Aorta (tissue), 5 donors: ENCODE measurements at regions not wholly inside any gene's neighbourhood (a gene's known extent, or its start where the extent isn't known, plus 50 kb on each side); places are given as distances from the start of the nearest gene placed in this dataset.

ENCODE experiments used
- ATAC-seq: fragments of 200-7000 bp; cut with Tn5 transposase; one replicate; pipeline ENCODE4 v1.9.1; 2022; ENCODE audit warnings: moderate library complexity; ENCODE audit not compliant: low FRiP score
- DNase-seq, 2 donors: peaks; one replicate each; pipeline ENCODE4 v3.0.0-alpha.2; 2020
- H3K27ac ChIP-seq, 2 donors: one replicate each; pipeline ENCODE4 v1.5.1; 2013; ENCODE audit warnings: low read length in 2 of 2, mild to moderate bottlenecking in 2 of 2, moderate library complexity in 2 of 2, control low read depth in 1 of 2, inconsistent platforms in 1 of 2, low read depth in 1 of 2
- H3K27me3 ChIP-seq, 2 donors: one replicate each; pipeline ENCODE4 v1.6.1; 2013; ENCODE audit warnings: control low read depth in 1 of 2, low read length in 1 of 2, mild to moderate bottlenecking in 1 of 2, moderate library complexity in 1 of 2; ENCODE audit not compliant: insufficient read depth in 2 of 2, control insufficient read depth in 1 of 2
- H3K36me3 ChIP-seq, 2 donors: one replicate each; pipeline ENCODE4 v1.6.1; 2013; ENCODE audit warnings: control low read depth in 1 of 2, low read length in 1 of 2, mild to moderate bottlenecking in 1 of 2; ENCODE audit not compliant: insufficient read depth in 2 of 2, control insufficient read depth in 1 of 2
- H3K4me1 ChIP-seq, 2 donors: one replicate each; pipeline ENCODE4 v1.6.1; 2013; ENCODE audit warnings: low read length in 2 of 2, control low read depth in 1 of 2, mild to moderate bottlenecking in 1 of 2, moderate library complexity in 1 of 2; ENCODE audit not compliant: insufficient read depth in 2 of 2, control insufficient read depth in 1 of 2
- H3K4me3 ChIP-seq, 2 donors: one replicate each; pipeline ENCODE4 v1.5.1; 2013; ENCODE audit warnings: low read length in 2 of 2, control low read depth in 1 of 2, mild to moderate bottlenecking in 1 of 2
- H3K9me3 ChIP-seq: one replicate; pipeline ENCODE4 v1.6.1; 2013; ENCODE audit warnings: mild to moderate bottlenecking, low read length; ENCODE audit not compliant: control insufficient read depth
- WGBS, 2 donors: extraction: QIAGEN DNeasy Blood & Tissue Kit; methylation state at CpG; one replicate each; pipeline ENCODE4 v1.1.7; 2013; 5-methylcytosine and 5-hydroxymethylcytosine counted together
- intact Hi-C, 2 donors: fragments of 100-400 bp; cut with DNase I; formaldehyde crosslinking; loops; one replicate each; pipeline versions ENCODE4 v1.14.2 to v1.15.0; 2022
- donor health status: healthy with polysubstance abuse.
- donor health status: Bipolar disorder and iron deficiency.
- donor health status: DM: no; HTN: no; CAD: no.
- donor health status: DM: no; HTN: no; CAD: no.
- donor health status: DM: yes; HTN: yes; CAD: no.

GRCh38 chrX:57848857-57849256, 61.4 kb downstream of the ZXDA start:
- Histone ChIP-seq H3K4me3 (no peak overlapping the region), H3K27ac (no peak overlapping the region), H3K4me1 (no peaks in the 10 kb centered on the region), H3K36me3 (no peaks in the 10 kb centered on the region), H3K9me3 (no peaks in the 10 kb centered on the region), H3K27me3 (no peaks in the 10 kb centered on the region)
- WGBS, 2 donors: 62 to 83% methylated on average over 4 of the region's 4 CpGs
- DNase-seq (no peak), ATAC-seq (no peak)
- intact Hi-C loops: no loop called here

GRCh38 chrX:57822818-57823217, 87.4 kb downstream of the ZXDA start:
- H3K9me3 ChIP-seq: no peaks in the 10 kb centered on the region
- ATAC-seq: no peak
- no peaks in the 10 kb centered on the region for H3K4me1 ChIP-seq
- no peak overlapping the region for H3K4me3 ChIP-seq
- intact Hi-C loops: loop anchor here in 1 of 2 donors (1.0 to 10.0 kb wide), 2 partner anchors 203 to 238 kb away; no protein-coding TSS in a partner anchor
- no peak for DNase-seq
- no peak overlapping the region for H3K27ac ChIP-seq
- no peaks in the 10 kb centered on the region for H3K36me3 ChIP-seq
- WGBS, 2 donors: 56 to 73% methylated on average over 4 of the region's 4 CpGs
- no peaks in the 10 kb centered on the region for H3K27me3 ChIP-seq

- Histone ChIP-seq H3K9me3 (no peaks in the 10 kb centered on the region), H3K27ac (no peak overlapping the region), H3K27me3 (no peaks in the 10 kb centered on the region), H3K4me3 (peak overlapping the region in 1 of 2 donors; percentile 34), H3K4me1 (no peaks in the 10 kb centered on the region), H3K36me3 (no peaks in the 10 kb centered on the region)
- WGBS, 2 donors: 55 to 57% methylated on average over 8 of the region's 8 CpGs
- ATAC-seq (no peak), DNase-seq (no peak)
- intact Hi-C loops: loop anchor here in 1 of 2 donors (1.0 to 10.0 kb wide), 2 partner anchors 204 to 238 kb away; no protein-coding TSS in a partner anchor
Observed at GRCh38 chrX:57822398-57822797, 87.9 kb downstream of the ZXDA start.

- 10 to 23% methylated on average over 8 of the region's 8 CpGs for WGBS, 2 donors
- Histone ChIP-seq H3K27me3 (no peaks in the 10 kb centered on the region), H3K27ac (no peak overlapping the region), H3K4me3 (peak overlapping the region; percentile 26 to 34), H3K9me3 (no peaks in the 10 kb centered on the region), H3K36me3 (no peaks in the 10 kb centered on the region), H3K4me1 (no peaks in the 10 kb centered on the region)
- ATAC-seq (peak; percentile 81), DNase-seq (no peak)
- intact Hi-C loops: loop anchor here in 1 of 2 donors (1.0 to 10.0 kb wide), 3 partner anchors 97 to 237 kb away; no protein-coding TSS in a partner anchor
Observed at GRCh38 chrX:57821703-57822387, 88.4 kb downstream of the ZXDA start.

- no peak for ATAC-seq
- no peaks in the 10 kb centered on the region for H3K36me3 ChIP-seq
- 10 to 20% methylated on average over 2 of the region's 2 CpGs for whole genome bisulfite sequencing, 2 donors
- DNase-seq: no peak
- H3K4me3 ChIP-seq: no peak overlapping the region
- no peak overlapping the region for H3K27ac ChIP-seq
- H3K4me1 ChIP-seq: no peaks in the 10 kb centered on the region
- intact Hi-C loops: loop anchor here in 1 of 2 donors (10.0 kb wide), 1 partner anchor 107 kb away; no protein-coding TSS in a partner anchor
- no peaks in the 10 kb centered on the region for H3K27me3 ChIP-seq
- no peaks in the 10 kb centered on the region for H3K9me3 ChIP-seq
Observed at GRCh38 chrX:57817302-57817701, 93.0 kb downstream of the ZXDA start.

GRCh38 chrX:57772637-57773036, 92.6 kb upstream of the NLRP2B start:
- Histone ChIP-seq H3K27ac (no peak overlapping the region), H3K36me3 (no peaks in the 10 kb centered on the region), H3K9me3 (no peaks in the 10 kb centered on the region), H3K4me1 (no peaks in the 10 kb centered on the region), H3K27me3 (no peaks in the 10 kb centered on the region), H3K4me3 (no peak overlapping the region)
- intact Hi-C loops: no loop called here
- WGBS, 2 donors: 75 to 86% methylated on average over 4 of the region's 4 CpGs
- no peak for ATAC-seq
- DNase-seq: no peak

- no peaks in the 10 kb centered on the region for H3K27me3 ChIP-seq
- ATAC-seq (no peak), DNase-seq (no peak)
- intact Hi-C loops: no loop called here
- no peaks in the 10 kb centered on the region for H3K9me3 ChIP-seq
- H3K4me3 ChIP-seq: no peak overlapping the region
- no peaks in the 10 kb centered on the region for H3K4me1 ChIP-seq
- H3K36me3 ChIP-seq: no peaks in the 10 kb centered on the region
- H3K27ac ChIP-seq: no peak overlapping the region
Observed at GRCh38 chrX:57771689-57772088, 91.6 kb upstream of the NLRP2B start.

GRCh38 chrX:57752866-57753265, 72.8 kb upstream of the NLRP2B start:
- no peaks in the 10 kb centered on the region for H3K9me3 ChIP-seq
- no peaks in the 10 kb centered on the region for H3K36me3 ChIP-seq
- H3K4me1 ChIP-seq: no peaks in the 10 kb centered on the region
- H3K27ac ChIP-seq: no peak overlapping the region
- H3K27me3 ChIP-seq: no peaks in the 10 kb centered on the region
- no peak for ATAC-seq
- WGBS, 2 donors: 58 to 79% methylated on average over 2 of the region's 2 CpGs
- DNase-seq: no peak
- H3K4me3 ChIP-seq: no peak overlapping the region
- intact Hi-C loops: no loop called here

- Histone ChIP-seq H3K4me3 (no peak overlapping the region), H3K27me3 (no peaks in the 10 kb centered on the region), H3K4me1 (no peaks in the 10 kb centered on the region), H3K36me3 (no peaks in the 10 kb centered on the region), H3K9me3 (peaks cover 3% of the 10 kb centered on the region), H3K27ac (no peak overlapping the region)
- WGBS, 2 donors: 49 to 57% methylated on average over 2 of the region's 2 CpGs
- DNase-seq: peak in 1 of 2 donors; percentile 27
- intact Hi-C loops: no loop called here
- no peak for ATAC-seq
Observed at GRCh38 chrX:57741107-57741506, 61.0 kb upstream of the NLRP2B start.
